Mesothelial cell of epicardium (in vitro differentiated cells): ENCODE measurements at regions not wholly inside any gene's neighbourhood (a gene's known extent, or its start where the extent isn't known, plus 50 kb on each side); places are given as distances from the start of the nearest gene placed in this dataset.

Experiments
- DNase-seq, 2 experiments: peaks; one replicate each; pipeline ENCODE4 v3.0.0; 2021; ENCODE audit warnings: low spot score in 2 of 2; ENCODE audit not compliant: unreplicated experiment in 2 of 2
- H3K27ac Mint-ChIP-seq: 2 replicates; pipeline ENCODE4 v1.8.0; 2021; ENCODE audit warnings: mixed read lengths
- H3K27me3 Mint-ChIP-seq: 2 replicates; pipeline ENCODE4 v1.8.0; 2021; ENCODE audit warnings: low read depth, mixed read lengths
- H3K36me3 Mint-ChIP-seq: 2 replicates; pipeline ENCODE4 v1.8.0; 2021; ENCODE audit warnings: mixed read lengths
- H3K4me1 Mint-ChIP-seq: 2 replicates; pipeline ENCODE4 v1.8.0; 2021; ENCODE audit warnings: mixed read lengths
- H3K4me3 Mint-ChIP-seq: 2 replicates; pipeline ENCODE4 v1.8.0; 2021; ENCODE audit warnings: mild to moderate bottlenecking, moderate library complexity, mixed read lengths
- H3K9me3 Mint-ChIP-seq: 2 replicates; pipeline ENCODE4 v1.8.0; 2021; ENCODE audit warnings: mixed read lengths
- TF ChIP-seq, protein P1 (sequence below): fragments of 200-600 bp; sonication (generic); IDR thresholded peaks from one replicate; pipeline ENCODE4 v1.5.0; 2021; ENCODE audit warnings: antibody characterized with exemption; ENCODE audit not compliant: unreplicated experiment

DNA sequence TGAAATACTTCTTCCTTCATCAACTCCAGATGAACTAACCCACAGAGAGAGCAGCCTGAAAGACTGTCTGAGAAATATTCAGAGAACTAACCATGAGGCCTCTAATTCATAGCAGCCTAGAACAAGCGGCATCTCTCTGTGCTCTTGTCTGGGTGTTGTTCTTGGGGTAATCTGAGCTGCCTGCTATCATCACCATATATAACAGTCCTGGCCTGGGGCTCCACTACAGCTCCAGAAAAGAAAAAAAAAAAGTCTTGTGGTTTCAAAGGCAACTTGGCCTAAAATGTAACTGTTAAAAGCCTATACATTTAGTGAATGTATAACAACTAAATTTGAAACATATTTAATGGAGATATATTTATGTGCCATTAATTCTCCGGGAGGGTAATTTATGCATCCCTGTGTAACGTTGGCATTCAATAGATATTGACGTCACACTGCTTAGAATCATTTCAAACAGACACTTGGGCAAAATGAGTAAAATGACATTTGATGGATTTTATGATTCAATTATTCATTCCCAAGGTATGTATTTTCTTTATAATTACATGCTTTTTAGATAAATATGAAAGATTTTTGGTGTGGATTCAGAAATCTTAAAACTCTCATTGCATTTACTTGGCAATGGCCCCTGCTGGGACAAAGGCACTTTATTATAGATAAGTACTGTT, 294.3 kb downstream of the HRH4 start:
- H3K4me3 Mint-ChIP-seq = no peak overlapping the region
- no peak overlapping the region for H3K27ac Mint-ChIP-seq
- H3K4me1 Mint-ChIP-seq = peaks cover 24% of the 10 kb centered on the region
- TF ChIP-seq, protein P1, sequence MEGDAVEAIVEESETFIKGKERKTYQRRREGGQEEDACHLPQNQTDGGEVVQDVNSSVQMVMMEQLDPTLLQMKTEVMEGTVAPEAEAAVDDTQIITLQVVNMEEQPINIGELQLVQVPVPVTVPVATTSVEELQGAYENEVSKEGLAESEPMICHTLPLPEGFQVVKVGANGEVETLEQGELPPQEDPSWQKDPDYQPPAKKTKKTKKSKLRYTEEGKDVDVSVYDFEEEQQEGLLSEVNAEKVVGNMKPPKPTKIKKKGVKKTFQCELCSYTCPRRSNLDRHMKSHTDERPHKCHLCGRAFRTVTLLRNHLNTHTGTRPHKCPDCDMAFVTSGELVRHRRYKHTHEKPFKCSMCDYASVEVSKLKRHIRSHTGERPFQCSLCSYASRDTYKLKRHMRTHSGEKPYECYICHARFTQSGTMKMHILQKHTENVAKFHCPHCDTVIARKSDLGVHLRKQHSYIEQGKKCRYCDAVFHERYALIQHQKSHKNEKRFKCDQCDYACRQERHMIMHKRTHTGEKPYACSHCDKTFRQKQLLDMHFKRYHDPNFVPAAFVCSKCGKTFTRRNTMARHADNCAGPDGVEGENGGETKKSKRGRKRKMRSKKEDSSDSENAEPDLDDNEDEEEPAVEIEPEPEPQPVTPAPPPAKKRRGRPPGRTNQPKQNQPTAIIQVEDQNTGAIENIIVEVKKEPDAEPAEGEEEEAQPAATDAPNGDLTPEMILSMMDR = no peak
- peaks cover 3% of the 10 kb centered on the region for H3K9me3 Mint-ChIP-seq
- no peaks in the 10 kb centered on the region for H3K36me3 Mint-ChIP-seq
- DNase-seq = no peak
- H3K27me3 Mint-ChIP-seq = no peaks in the 10 kb centered on the region

DNA sequence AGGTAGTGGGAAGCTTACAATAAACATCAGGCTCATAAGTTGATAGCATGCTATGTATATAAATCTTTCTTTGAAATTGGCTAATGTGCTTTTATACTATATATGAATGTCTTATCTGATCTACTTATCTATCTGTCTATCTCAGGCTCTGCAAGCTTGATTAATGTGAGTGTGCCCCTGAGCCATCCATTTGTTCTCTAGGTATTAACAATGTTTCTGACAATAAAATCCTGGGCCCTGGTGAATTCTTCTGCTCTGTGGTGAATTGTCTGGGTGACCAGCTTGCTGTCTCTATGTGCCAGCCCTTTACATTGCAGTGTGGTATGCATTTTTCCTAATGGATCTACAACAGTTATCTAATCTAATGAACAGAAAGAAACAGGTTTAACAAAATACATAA, 295.9 kb downstream of the HRH4 start:
- no peak for DNase-seq
- Mint-ChIP-seq H3K4me1 (peaks cover 24% of the 10 kb centered on the region), H3K9me3 (peaks cover 7% of the 10 kb centered on the region), H3K27ac (no peak overlapping the region), H3K36me3 (peaks cover 2% of the 10 kb centered on the region), H3K4me3 (no peak overlapping the region), H3K27me3 (no peaks in the 10 kb centered on the region)
- TF ChIP-seq, protein P1 = no peak

DNA sequence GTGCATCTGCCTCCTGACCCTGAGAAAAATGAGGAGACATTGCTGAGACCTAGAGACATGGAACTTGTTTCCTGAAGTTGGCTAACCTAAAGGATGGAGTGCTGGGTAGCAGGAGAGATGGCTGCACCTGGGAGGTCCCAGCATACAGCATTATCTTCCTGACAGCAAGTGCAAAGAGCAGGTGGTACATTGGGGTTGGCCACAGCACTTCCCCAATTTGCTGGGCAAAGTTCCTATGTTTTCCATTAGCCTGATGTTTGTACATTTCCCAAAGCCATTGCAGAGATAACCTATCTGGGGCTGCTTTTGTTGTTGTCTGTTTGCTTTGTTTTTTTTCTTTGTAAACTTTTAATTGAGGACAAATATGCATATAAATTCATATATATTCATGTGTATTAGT, 296.7 kb downstream of the HRH4 start:
- H3K4me1 Mint-ChIP-seq = peaks cover 24% of the 10 kb centered on the region
- peaks cover 8% of the 10 kb centered on the region for H3K36me3 Mint-ChIP-seq
- TF ChIP-seq, protein P1 = no peak
- H3K4me3 Mint-ChIP-seq = no peak overlapping the region
- peaks cover 14% of the 10 kb centered on the region for H3K9me3 Mint-ChIP-seq
- H3K27ac Mint-ChIP-seq = no peak overlapping the region
- no peak for DNase-seq
- no peaks in the 10 kb centered on the region for H3K27me3 Mint-ChIP-seq

DNA sequence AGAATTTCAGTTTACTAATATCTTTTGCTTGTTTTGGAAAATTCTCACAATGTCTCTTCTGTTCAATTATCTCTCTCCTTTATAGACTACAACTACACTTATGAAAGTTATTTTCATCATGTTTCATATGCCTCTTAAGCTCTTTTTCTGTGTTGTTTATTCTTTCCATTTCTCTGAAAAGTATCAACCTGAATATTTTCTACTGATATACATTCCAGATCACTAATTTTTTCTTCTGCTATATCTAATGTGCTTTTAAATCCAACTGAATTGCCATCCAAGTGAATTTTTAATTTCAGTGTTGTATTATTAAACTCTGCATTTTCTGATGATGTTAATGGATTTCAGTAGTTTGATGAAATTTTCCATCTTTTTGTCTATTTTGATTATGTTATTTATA, 301.3 kb downstream of the HRH4 start:
- H3K27me3 Mint-ChIP-seq = no peaks in the 10 kb centered on the region
- TF ChIP-seq, protein P1 = no peak

DNA sequence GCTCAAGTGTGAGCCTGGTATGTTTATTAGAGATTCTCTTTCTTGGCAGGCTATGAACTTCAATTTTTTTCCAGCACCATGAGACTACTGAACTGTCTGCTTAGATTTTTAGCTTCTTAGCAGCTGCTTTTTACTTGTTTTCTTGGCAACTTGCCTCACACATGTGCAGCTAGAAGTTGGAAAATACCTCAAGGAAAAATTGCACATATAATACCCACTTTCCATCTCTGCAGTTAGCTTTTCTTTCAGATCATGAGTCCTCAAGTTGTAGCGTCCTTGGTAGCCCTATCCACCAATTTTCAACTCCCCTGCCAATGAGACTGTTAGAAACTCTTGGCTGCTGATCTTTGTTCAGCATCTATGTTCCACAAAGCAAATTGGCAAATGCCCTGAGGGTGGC, 302.1 kb downstream of the HRH4 start:
- H3K36me3 Mint-ChIP-seq = peaks cover 8% of the 10 kb centered on the region
- peaks cover 14% of the 10 kb centered on the region for H3K4me1 Mint-ChIP-seq
- H3K9me3 Mint-ChIP-seq = peaks cover 31% of the 10 kb centered on the region
- no peaks in the 10 kb centered on the region for H3K27me3 Mint-ChIP-seq
- DNase-seq = no peak
- no peak overlapping the region for H3K4me3 Mint-ChIP-seq
- H3K27ac Mint-ChIP-seq = no peak overlapping the region
- TF ChIP-seq, protein P1 = no peak

More for the DNA sequence above, 301.3 kb downstream of the HRH4 start:
- Mint-ChIP-seq H3K9me3 (peaks cover 26% of the 10 kb centered on the region), H3K27ac (no peak overlapping the region), H3K4me1 (peaks cover 17% of the 10 kb centered on the region), H3K36me3 (peaks cover 8% of the 10 kb centered on the region), H3K4me3 (no peak overlapping the region)
- no peak for DNase-seq
